ENCODE measurements at regions not wholly inside any gene's neighbourhood (a gene's known extent, or its start where the extent isn't known, plus 50 kb on each side); places are given as distances from the start of the nearest gene placed in this dataset.

DNA sequence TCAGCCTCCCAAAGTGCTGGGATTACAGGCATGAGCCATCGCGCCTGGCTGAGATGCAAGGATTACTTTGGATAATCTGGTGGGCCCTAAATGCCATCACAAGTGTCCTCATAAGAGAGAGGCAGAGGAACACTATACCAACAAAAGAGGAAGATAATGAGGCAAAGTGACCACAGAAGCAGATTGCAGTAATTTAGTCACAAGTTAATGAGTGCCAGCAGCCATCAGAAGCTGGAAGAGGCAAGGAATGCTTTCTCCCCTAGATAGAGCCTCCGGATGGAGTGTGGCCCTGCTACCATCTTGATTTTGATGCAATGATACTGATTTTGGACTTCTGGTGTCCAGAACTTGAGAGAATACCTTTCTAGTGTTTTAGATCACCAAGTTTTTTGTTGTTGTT, 122.3 kb downstream of the SPATA31D1 start:
- TF ChIP-seq POLR2AphosphoS5 (IDR thresholded peaks at IDR 0.05; ENCODE audit: low read depth, low read length) (no peak), TAF1 (IDR thresholded peaks at IDR 0.05; ENCODE audit: borderline replicate concordance, insufficient read depth, low read length) (no peak), SIN3A (IDR thresholded peaks at IDR 0.05; ENCODE audit: borderline replicate concordance, insufficient read depth, low read length) (no peak), FOXP2 (optimal IDR thresholded peaks at IDR 0.05; ENCODE audit: borderline replicate concordance, extremely low read depth, extremely low read length, insufficient read depth) (no peak)
- TF ChIP-seq, protein P1, sequence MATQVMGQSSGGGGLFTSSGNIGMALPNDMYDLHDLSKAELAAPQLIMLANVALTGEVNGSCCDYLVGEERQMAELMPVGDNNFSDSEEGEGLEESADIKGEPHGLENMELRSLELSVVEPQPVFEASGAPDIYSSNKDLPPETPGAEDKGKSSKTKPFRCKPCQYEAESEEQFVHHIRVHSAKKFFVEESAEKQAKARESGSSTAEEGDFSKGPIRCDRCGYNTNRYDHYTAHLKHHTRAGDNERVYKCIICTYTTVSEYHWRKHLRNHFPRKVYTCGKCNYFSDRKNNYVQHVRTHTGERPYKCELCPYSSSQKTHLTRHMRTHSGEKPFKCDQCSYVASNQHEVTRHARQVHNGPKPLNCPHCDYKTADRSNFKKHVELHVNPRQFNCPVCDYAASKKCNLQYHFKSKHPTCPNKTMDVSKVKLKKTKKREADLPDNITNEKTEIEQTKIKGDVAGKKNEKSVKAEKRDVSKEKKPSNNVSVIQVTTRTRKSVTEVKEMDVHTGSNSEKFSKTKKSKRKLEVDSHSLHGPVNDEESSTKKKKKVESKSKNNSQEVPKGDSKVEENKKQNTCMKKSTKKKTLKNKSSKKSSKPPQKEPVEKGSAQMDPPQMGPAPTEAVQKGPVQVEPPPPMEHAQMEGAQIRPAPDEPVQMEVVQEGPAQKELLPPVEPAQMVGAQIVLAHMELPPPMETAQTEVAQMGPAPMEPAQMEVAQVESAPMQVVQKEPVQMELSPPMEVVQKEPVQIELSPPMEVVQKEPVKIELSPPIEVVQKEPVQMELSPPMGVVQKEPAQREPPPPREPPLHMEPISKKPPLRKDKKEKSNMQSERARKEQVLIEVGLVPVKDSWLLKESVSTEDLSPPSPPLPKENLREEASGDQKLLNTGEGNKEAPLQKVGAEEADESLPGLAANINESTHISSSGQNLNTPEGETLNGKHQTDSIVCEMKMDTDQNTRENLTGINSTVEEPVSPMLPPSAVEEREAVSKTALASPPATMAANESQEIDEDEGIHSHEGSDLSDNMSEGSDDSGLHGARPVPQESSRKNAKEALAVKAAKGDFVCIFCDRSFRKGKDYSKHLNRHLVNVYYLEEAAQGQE (IDR thresholded peaks at IDR 0.05; ENCODE audit: insufficient read depth in 1 of 2, low read depth in 2 of 2, low read length in 2 of 2) = no peak

All from PFSK-1 (cell line).